ENCODE measurements at regions not wholly inside any gene's neighbourhood (a gene's known extent, or its start where the extent isn't known, plus 50 kb on each side); places are given as distances from the start of the nearest gene placed in this dataset.

DNA sequence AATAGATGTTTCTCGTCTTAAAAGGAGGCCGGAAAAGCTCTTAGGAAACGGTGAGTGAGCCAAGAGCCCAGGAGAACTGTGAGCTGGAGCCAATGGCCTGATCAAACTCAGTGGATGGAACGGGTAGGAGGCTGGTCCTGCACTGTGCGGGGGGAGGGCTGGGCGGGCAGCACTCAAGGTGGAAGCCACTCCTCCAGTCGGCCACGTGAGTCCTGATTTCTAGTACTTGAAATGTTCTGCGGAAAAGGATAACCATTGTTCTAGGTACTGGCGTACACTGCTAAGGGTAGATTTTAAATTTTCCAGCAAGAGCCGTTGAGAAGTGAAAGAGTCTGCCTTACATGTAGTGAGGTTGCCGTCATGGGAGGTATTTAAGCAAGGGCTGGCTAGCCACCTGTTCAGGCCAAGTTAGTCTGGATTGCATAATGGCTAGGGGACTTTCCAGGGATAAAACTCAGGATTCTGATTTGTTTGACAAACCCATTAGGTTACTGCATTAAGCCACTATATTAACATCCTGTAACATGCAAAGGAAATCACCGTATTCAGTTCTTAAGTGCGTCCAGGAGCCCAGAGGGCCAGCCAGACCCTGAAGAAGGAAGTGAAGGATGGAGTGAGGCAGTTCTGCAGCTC is 51.3 kb upstream of the ODC1 start:
- peaks cover 5% of the 10 kb centered on the region; the same call in 2 of the 3 replicates for H3K4me1 Mint-ChIP-seq
- H3K9me3 Mint-ChIP-seq = no peaks in the 10 kb centered on the region
- Histone ChIP-seq H3F3A (replicated peaks; ENCODE audit: low read depth) (no peaks in the 10 kb centered on the region), H3K27me3 (ENCODE audit: insufficient read depth) (no peaks in the 10 kb centered on the region), H2AFZ (no peak overlapping the region), H3K4me2 (no peak overlapping the region), H4K20me1 (replicated peaks; ENCODE audit: insufficient read depth) (no peaks in the 10 kb centered on the region), H3K4me1 (ENCODE audit: insufficient read depth) (no peaks in the 10 kb centered on the region), H3K36me3 (ENCODE audit: insufficient read depth) (no peaks in the 10 kb centered on the region), H3K27ac (ENCODE audit: low read depth) (no peak overlapping the region), H3K9me2 (ENCODE audit: insufficient read depth) (no peaks in the 10 kb centered on the region), H3K79me2 (replicated peaks; ENCODE audit: insufficient read depth) (no peaks in the 10 kb centered on the region), H3K4me3 (no peak overlapping the region)
- no peaks in the 10 kb centered on the region for H3K36me3 Mint-ChIP-seq (ENCODE audit: low read depth)
- no peak overlapping the region for H3K27ac Mint-ChIP-seq
- no peak overlapping the region for H3K4me3 Mint-ChIP-seq
- TF ChIP-seq JUNB (IDR thresholded peaks at IDR 0.05; ENCODE audit: unreplicated experiment) (no peak), EZH2 (IDR thresholded peaks at IDR 0.05; ENCODE audit: low read depth, unreplicated experiment) (no peak), ZNF114 (CRISPR knock-in tag; IDR thresholded peaks at IDR 0.05) (no peak)
- TF ChIP-seq, protein P1, sequence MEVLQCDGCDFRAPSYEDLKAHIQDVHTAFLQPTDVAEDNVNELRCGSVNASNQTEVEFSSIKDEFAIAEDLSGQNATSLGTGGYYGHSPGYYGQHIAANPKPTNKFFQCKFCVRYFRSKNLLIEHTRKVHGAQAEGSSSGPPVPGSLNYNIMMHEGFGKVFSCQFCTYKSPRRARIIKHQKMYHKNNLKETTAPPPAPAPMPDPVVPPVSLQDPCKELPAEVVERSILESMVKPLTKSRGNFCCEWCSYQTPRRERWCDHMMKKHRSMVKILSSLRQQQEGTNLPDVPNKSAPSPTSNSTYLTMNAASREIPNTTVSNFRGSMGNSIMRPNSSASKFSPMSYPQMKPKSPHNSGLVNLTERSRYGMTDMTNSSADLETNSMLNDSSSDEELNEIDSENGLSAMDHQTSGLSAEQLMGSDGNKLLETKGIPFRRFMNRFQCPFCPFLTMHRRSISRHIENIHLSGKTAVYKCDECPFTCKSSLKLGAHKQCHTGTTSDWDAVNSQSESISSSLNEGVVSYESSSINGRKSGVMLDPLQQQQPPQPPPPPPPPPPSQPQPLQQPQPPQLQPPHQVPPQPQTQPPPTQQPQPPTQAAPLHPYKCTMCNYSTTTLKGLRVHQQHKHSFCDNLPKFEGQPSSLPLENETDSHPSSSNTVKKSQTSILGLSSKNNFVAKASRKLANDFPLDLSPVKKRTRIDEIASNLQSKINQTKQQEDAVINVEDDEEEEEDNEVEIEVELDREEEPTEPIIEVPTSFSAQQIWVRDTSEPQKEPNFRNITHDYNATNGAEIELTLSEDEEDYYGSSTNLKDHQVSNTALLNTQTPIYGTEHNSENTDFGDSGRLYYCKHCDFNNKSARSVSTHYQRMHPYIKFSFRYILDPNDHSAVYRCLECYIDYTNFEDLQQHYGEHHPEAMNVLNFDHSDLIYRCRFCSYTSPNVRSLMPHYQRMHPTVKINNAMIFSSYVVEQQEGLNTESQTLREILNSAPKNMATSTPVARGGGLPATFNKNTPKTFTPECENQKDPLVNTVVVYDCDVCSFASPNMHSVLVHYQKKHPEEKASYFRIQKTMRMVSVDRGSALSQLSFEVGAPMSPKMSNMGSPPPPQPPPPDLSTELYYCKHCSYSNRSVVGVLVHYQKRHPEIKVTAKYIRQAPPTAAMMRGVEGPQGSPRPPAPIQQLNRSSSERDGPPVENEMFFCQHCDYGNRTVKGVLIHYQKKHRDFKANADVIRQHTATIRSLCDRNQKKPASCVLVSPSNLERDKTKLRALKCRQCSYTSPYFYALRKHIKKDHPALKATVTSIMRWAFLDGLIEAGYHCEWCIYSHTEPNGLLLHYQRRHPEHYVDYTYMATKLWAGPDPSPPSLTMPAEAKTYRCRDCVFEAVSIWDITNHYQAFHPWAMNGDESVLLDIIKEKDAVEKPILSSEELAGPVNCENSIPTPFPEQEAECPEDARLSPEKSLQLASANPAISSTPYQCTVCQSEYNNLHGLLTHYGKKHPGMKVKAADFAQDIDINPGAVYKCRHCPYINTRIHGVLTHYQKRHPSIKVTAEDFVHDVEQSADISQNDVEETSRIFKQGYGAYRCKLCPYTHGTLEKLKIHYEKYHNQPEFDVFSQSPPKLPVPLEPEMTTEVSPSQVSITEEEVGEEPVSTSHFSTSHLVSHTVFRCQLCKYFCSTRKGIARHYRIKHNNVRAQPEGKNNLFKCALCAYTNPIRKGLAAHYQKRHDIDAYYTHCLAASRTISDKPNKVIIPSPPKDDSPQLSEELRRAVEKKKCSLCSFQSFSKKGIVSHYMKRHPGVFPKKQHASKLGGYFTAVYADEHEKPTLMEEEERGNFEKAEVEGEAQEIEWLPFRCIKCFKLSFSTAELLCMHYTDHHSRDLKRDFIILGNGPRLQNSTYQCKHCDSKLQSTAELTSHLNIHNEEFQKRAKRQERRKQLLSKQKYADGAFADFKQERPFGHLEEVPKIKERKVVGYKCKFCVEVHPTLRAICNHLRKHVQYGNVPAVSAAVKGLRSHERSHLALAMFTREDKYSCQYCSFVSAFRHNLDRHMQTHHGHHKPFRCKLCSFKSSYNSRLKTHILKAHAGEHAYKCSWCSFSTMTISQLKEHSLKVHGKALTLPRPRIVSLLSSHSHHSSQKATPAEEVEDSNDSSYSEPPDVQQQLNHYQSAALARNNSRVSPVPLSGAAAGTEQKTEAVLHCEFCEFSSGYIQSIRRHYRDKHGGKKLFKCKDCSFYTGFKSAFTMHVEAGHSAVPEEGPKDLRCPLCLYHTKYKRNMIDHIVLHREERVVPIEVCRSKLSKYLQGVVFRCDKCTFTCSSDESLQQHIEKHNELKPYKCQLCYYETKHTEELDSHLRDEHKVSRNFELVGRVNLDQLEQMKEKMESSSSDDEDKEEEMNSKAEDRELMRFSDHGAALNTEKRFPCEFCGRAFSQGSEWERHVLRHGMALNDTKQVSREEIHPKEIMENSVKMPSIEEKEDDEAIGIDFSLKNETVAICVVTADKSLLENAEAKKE (CRISPR knock-in tag; IDR thresholded peaks at IDR 0.05) = no peak
- TF ChIP-seq, protein P2, sequence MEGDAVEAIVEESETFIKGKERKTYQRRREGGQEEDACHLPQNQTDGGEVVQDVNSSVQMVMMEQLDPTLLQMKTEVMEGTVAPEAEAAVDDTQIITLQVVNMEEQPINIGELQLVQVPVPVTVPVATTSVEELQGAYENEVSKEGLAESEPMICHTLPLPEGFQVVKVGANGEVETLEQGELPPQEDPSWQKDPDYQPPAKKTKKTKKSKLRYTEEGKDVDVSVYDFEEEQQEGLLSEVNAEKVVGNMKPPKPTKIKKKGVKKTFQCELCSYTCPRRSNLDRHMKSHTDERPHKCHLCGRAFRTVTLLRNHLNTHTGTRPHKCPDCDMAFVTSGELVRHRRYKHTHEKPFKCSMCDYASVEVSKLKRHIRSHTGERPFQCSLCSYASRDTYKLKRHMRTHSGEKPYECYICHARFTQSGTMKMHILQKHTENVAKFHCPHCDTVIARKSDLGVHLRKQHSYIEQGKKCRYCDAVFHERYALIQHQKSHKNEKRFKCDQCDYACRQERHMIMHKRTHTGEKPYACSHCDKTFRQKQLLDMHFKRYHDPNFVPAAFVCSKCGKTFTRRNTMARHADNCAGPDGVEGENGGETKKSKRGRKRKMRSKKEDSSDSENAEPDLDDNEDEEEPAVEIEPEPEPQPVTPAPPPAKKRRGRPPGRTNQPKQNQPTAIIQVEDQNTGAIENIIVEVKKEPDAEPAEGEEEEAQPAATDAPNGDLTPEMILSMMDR (conservative IDR thresholded peaks at IDR 0.05; ENCODE audit: low read depth in 2 of 2) = no peak
- ATAC-seq = no peak
- no peak for DNase-seq (ENCODE audit: low spot score)
- H3K27me3 Mint-ChIP-seq (ENCODE audit: insufficient read depth, low read depth, poor library complexity) = peaks cover 7% of the 10 kb centered on the region

All from GM23338 (cell line).